Activated T-cell treated with anti-CD3 and anti-CD28 coated beads, Interleukin-2, amount 50 U/mL, for 4 hours (primary cell): ENCODE measurements at regions not wholly inside any gene's neighbourhood (a gene's known extent, or its start where the extent isn't known, plus 50 kb on each side); places are given as distances from the start of the nearest gene placed in this dataset.

Source experiments
- ATAC-seq, 2 donors: fragments of 200-7000 bp; cut with Tn5 transposase; one replicate each; pipeline ENCODE4 v1.10.0; 2021
- DNase-seq: peaks from one replicate; pipeline ENCODE4 v3.0.0-alpha.2; 2020
- H3K27me3 Mint-ChIP-seq: one replicate; pipeline ENCODE4 v1.8.0; 2021; ENCODE audit warnings: low read depth, mixed read lengths
- H3K36me3 Mint-ChIP-seq: one replicate; pipeline ENCODE4 v1.8.0; 2022; ENCODE audit warnings: mixed read lengths; ENCODE audit not compliant: insufficient read depth
- H3K4me1 Mint-ChIP-seq: one replicate; pipeline ENCODE4 v1.8.0; 2021; ENCODE audit warnings: low read depth, mixed read lengths
- H3K4me3 Mint-ChIP-seq: one replicate; pipeline ENCODE4 v1.8.0; 2021; ENCODE audit warnings: mild to moderate bottlenecking, moderate library complexity, mixed read lengths
- H3K9me3 Mint-ChIP-seq: one replicate; pipeline ENCODE4 v1.8.0; 2021; ENCODE audit warnings: mixed read lengths

DNA sequence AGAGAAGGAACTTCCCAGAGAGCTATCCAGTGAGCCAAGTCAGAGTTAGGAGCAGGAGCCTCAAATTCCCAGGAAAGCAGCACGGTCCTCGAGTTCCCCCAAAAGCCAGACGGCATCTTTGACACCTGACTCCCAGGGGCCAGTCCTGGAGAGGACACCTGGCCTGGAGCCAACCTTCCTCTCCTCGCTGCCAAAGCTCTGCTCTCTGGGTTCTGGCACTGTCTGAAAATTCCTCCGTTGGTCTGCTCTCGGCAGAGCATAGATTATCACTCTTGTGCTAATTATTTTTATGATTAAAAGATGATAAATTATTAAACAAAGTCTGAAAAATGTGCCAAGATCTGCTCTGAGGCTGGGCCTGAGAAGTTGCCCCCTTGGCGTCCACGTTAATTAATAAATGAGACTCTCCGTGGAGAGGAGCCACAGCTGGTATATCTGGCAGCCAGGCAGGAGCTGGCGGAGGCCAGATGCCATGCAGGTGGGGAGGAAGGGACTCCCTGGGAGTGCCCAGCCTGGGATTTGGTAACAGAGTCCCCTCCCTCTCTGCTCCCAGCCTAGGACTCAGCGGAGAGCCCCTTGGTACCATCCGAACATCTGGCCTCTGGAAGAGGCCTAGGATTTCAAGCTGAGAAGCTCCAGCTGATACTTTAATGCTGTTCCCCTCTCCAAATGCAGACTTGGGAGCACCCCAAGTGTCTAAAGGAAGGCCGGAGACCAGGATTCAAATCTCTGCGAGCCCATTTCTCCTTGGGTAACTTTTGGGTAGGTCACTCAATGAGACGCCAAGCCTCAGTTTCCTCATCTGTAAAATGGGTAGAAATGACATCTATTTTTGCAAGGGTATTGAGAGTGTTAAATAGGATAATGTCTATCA is 163.7 kb upstream of the POU3F1 start:
- no peaks in the 10 kb centered on the region for H3K4me1 Mint-ChIP-seq
- no peaks in the 10 kb centered on the region for H3K36me3 Mint-ChIP-seq
- H3K9me3 Mint-ChIP-seq, result no peaks in the 10 kb centered on the region
- H3K4me3 Mint-ChIP-seq, result no peak overlapping the region
- ATAC-seq (no peak), DNase-seq (no peak)
- peaks cover 24% of the 10 kb centered on the region for H3K27me3 Mint-ChIP-seq

DNA sequence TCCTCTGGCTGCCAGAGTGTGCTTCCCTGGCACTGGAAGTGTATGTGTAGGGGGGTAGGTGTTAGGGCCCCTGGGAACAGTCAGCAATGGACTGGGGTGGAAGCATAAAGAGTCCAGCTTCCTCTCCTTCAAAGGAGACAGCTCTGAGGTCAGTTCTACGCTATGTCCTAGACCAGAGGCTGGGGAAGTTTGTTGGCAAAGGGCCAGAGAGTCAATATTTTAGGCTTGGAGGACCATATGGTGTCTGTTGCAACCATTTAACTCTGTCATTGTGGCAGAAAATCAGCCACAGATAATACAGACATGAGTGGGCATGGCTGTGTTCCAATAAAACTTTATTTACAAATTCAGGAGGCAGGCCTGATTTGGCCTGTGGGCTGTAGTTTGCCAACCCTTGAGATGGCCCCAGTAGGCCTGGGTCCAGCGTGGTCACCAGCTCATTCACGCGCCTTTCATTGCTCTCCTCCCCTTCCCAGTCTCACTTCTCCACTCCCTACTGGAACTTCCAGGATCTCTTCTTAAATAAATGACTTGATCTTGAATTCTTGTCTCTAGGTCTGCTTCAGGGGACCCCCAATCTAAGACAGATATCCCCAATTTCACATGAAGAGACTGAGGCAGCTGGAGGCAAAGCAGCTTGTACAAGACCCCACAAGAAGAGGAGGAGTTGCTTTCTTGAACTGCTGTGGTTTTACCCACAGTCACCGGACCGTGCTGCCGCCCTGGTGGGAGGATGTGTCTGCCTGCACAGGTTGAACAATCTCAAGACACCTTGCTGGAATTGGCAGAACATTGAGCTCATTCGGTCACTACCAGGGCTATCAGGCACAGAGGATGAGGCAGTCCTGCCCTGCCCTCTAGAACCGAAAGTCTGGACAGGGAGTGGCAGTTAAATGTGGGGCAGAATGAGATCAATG is 162.4 kb upstream of the POU3F1 start:
- no peak for DNase-seq
- no peaks in the 10 kb centered on the region for H3K4me1 Mint-ChIP-seq

DNA sequence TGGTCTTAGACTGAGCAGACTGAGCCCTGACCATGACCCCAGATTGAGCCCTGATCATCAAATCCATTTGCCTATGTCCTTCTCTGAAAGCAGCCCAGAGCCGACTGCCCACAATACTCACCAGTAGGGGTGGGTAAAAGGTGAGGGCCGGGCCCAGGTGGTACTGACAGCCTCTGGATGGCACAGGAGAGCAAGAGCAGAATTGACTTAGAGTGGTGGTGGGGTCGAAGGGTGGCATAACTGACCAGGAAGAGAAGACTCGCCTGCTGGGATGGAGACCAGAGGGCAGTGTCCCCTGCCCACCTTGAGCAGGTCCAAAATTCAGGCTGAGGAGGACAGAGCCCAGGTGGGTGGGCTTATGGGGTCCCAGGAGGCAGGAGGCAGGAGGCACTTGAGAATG is 161.3 kb upstream of the POU3F1 start:
- Mint-ChIP-seq H3K4me1 (no peaks in the 10 kb centered on the region), H3K27me3 (peaks cover 7% of the 10 kb centered on the region), H3K9me3 (no peaks in the 10 kb centered on the region), H3K36me3 (no peaks in the 10 kb centered on the region), H3K4me3 (no peak overlapping the region)
- no peak for ATAC-seq
- DNase-seq, result no peak

More for the DNA sequence above, 162.4 kb upstream of the POU3F1 start:
- H3K27me3 Mint-ChIP-seq, result peaks cover 17% of the 10 kb centered on the region
- H3K9me3 Mint-ChIP-seq, result no peaks in the 10 kb centered on the region
- no peaks in the 10 kb centered on the region for H3K36me3 Mint-ChIP-seq
- no peak overlapping the region for H3K4me3 Mint-ChIP-seq
- no peak for ATAC-seq

- peaks cover 4% of the 10 kb centered on the region for H3K27me3 Mint-ChIP-seq
- H3K4me1 Mint-ChIP-seq, result no peaks in the 10 kb centered on the region
- no peak overlapping the region for H3K4me3 Mint-ChIP-seq
- ATAC-seq, result no peak
- no peaks in the 10 kb centered on the region for H3K36me3 Mint-ChIP-seq
- no peak for DNase-seq
- no peaks in the 10 kb centered on the region for H3K9me3 Mint-ChIP-seq
These were observed 160.7 kb upstream of the POU3F1 start for GRCh38 chr1:38207275-38207674.

- Mint-ChIP-seq H3K4me3 (no peak overlapping the region), H3K27me3 (peaks cover 2% of the 10 kb centered on the region), H3K4me1 (no peaks in the 10 kb centered on the region), H3K36me3 (no peaks in the 10 kb centered on the region), H3K9me3 (no peaks in the 10 kb centered on the region)
- no peak for ATAC-seq
- DNase-seq, result no peak
These were observed 158.1 kb upstream of the POU3F1 start for GRCh38 chr1:38204698-38205097.

DNA sequence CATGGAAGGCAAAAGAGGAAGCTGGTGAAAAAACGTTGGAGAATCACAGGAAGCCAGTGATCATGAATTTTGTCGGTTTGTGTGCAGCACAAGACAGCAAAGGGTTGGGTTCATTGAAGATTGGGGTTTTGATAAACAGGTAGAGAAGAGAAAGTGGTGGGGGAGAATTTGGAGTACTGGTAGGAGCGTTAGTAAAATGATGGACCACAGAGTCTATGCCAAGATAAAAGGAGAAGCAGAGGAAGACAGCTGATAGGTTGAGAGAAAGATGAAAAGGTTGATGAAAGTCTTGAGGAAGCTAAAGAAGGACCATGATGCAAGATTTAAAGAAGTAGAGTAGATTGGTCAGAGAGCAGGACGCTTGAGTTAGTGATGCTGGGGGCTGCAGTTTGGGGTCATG is 156.8 kb upstream of the POU3F1 start:
- DNase-seq, result no peak
- Mint-ChIP-seq H3K9me3 (no peaks in the 10 kb centered on the region), H3K4me3 (no peak overlapping the region), H3K36me3 (no peaks in the 10 kb centered on the region), H3K4me1 (no peaks in the 10 kb centered on the region), H3K27me3 (peaks cover 2% of the 10 kb centered on the region)
- ATAC-seq, result no peak

DNA sequence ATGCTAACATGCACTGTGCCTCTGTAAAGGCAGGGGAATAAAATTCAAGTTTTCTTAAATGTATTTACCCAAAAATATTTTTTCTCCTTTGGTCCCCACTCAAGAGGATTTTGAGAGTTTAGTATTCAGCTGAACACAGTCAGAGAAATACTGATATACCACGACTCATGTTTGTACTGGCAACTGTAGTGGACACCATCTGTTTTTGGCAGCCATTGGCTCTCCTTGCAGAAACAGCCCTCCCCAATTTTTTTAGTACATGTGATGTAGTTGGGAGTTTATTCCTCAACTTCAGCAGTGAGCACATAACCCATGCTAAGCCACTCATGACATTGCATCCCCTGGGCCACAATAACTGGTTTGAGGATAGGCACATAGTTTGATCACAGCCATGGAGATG is 154.8 kb upstream of the POU3F1 start:
- H3K9me3 Mint-ChIP-seq, result no peaks in the 10 kb centered on the region
- H3K27me3 Mint-ChIP-seq, result peaks cover 2% of the 10 kb centered on the region
- no peak for DNase-seq
- no peak overlapping the region for H3K4me3 Mint-ChIP-seq
- no peaks in the 10 kb centered on the region for H3K36me3 Mint-ChIP-seq
- ATAC-seq, result no peak
- no peaks in the 10 kb centered on the region for H3K4me1 Mint-ChIP-seq

GRCh38 chr1:38198621-38199020 is 152.0 kb upstream of the POU3F1 start:
- H3K36me3 Mint-ChIP-seq, result no peaks in the 10 kb centered on the region
- ATAC-seq (no peak), DNase-seq (no peak)
- H3K9me3 Mint-ChIP-seq, result no peaks in the 10 kb centered on the region
- H3K4me1 Mint-ChIP-seq, result no peaks in the 10 kb centered on the region
- no peak overlapping the region for H3K4me3 Mint-ChIP-seq
- peaks cover 3% of the 10 kb centered on the region for H3K27me3 Mint-ChIP-seq

DNA sequence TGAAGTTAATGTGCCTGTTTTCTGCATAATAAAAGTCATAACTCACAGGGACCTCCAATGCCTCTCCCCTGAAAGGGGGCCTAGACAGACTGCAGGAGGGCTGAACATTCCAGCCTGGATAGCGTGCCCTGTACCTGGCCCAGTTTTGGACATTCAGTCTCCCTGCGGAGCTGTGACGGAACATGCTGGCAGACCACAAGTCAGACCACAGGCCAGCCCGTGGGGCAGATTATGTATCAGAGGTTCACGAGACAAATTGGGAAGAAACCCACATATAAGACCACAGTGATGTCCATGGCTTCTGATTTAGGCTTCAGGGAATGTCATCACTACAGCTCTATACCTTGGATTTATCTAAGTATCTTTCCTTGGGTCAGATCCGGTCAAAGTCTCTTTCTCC is 151.5 kb upstream of the POU3F1 start:
- no peaks in the 10 kb centered on the region for H3K9me3 Mint-ChIP-seq
- no peaks in the 10 kb centered on the region for H3K4me1 Mint-ChIP-seq
- H3K36me3 Mint-ChIP-seq, result no peaks in the 10 kb centered on the region
- H3K27me3 Mint-ChIP-seq, result peaks cover 3% of the 10 kb centered on the region
- no peak overlapping the region for H3K4me3 Mint-ChIP-seq
- ATAC-seq (no peak), DNase-seq (no peak)

- H3K4me3 Mint-ChIP-seq, result no peak overlapping the region
- H3K36me3 Mint-ChIP-seq, result no peaks in the 10 kb centered on the region
- ATAC-seq, result no peak
- H3K4me1 Mint-ChIP-seq, result no peaks in the 10 kb centered on the region
- no peaks in the 10 kb centered on the region for H3K9me3 Mint-ChIP-seq
- DNase-seq, result no peak
- H3K27me3 Mint-ChIP-seq, result peaks cover 3% of the 10 kb centered on the region
These were observed 150.9 kb upstream of the POU3F1 start for GRCh38 chr1:38197312-38198061.

- ATAC-seq (no peak), DNase-seq (no peak)
- Mint-ChIP-seq H3K27me3 (peaks cover 24% of the 10 kb centered on the region), H3K4me1 (no peaks in the 10 kb centered on the region), H3K9me3 (no peaks in the 10 kb centered on the region), H3K36me3 (no peaks in the 10 kb centered on the region), H3K4me3 (no peak overlapping the region)
These were observed 147.9 kb upstream of the POU3F1 start for GRCh38 chr1:38194472-38194871.

DNA sequence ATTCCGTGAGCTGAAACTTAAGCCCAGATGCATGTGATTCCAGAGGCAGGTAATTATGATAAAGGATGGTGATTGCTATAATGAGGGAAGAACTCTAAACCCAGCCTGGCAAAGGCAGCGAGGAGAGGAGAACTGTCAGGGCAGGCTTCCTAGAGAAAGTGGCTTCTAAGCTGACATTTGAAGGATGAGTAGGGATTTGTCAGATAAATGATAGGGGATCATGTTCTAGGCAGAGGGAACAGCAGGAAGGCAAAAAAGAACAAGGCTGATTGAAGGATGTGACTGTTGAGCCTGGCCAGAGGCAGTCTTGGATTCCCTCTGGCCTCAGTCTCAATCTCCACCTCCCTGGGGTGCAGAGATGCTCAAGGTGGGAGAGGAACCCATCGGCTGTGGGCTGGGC is 146.4 kb upstream of the POU3F1 start:
- DNase-seq (no peak), ATAC-seq (no peak)
- Mint-ChIP-seq H3K27me3 (peaks cover 27% of the 10 kb centered on the region), H3K9me3 (no peaks in the 10 kb centered on the region), H3K4me3 (no peak overlapping the region), H3K4me1 (no peaks in the 10 kb centered on the region), H3K36me3 (no peaks in the 10 kb centered on the region)

GRCh38 chr1:38191461-38191860 is 144.9 kb upstream of the POU3F1 start:
- no peak for ATAC-seq
- no peaks in the 10 kb centered on the region for H3K9me3 Mint-ChIP-seq
- H3K27me3 Mint-ChIP-seq, result peaks cover 33% of the 10 kb centered on the region
- H3K4me3 Mint-ChIP-seq, result no peak overlapping the region
- H3K36me3 Mint-ChIP-seq, result no peaks in the 10 kb centered on the region
- H3K4me1 Mint-ChIP-seq, result no peaks in the 10 kb centered on the region
- no peak for DNase-seq

- Mint-ChIP-seq H3K9me3 (no peaks in the 10 kb centered on the region), H3K36me3 (no peaks in the 10 kb centered on the region), H3K4me1 (no peaks in the 10 kb centered on the region), H3K27me3 (peaks cover 37% of the 10 kb centered on the region), H3K4me3 (no peak overlapping the region)
- DNase-seq, result no peak
- ATAC-seq, result no peak
These were observed 144.4 kb upstream of the POU3F1 start for GRCh38 chr1:38190983-38191382.
